GM12801 (cell line): ENCODE measurements at regions not wholly inside any gene's neighbourhood (a gene's known extent, or its start where the extent isn't known, plus 50 kb on each side); places are given as distances from the start of the nearest gene placed in this dataset.

Experiments
- CTCF ChIP-seq: IDR thresholded peaks from one replicate; pipeline ENCODE4 v1.5.1; 2011; ENCODE audit warnings: control low read depth; ENCODE audit not compliant: insufficient read length; ENCODE audit errors: extremely low read depth

GRCh38 chr4:178595500-178596138, 1153.4 kb upstream of the AGA start:
- no peak for TF ChIP-seq CTCF

GRCh38 chr4:178598672-178599071, 1156.4 kb upstream of the AGA start:
- TF ChIP-seq CTCF = no peak

GRCh38 chr4:178599521-178599920, 1157.3 kb upstream of the AGA start:
- TF ChIP-seq CTCF = no peak

- TF ChIP-seq CTCF = no peak
These were observed 1160.6 kb upstream of the AGA start for GRCh38 chr4:178602833-178603232.

GRCh38 chr4:178611062-178611461, 1168.8 kb upstream of the AGA start:
- TF ChIP-seq CTCF = no peak

GRCh38 chr4:178612733-178613132, 1170.5 kb upstream of the AGA start:
- no peak for TF ChIP-seq CTCF

- TF ChIP-seq CTCF = no peak
These were observed 1190.2 kb upstream of the AGA start for GRCh38 chr4:178632415-178632814.

GRCh38 chr4:178633263-178633662, 1191.0 kb upstream of the AGA start:
- TF ChIP-seq CTCF = no peak
